H1 (cell line): ENCODE measurements at regions not wholly inside any gene's neighbourhood (a gene's known extent, or its start where the extent isn't known, plus 50 kb on each side); places are given as distances from the start of the nearest gene placed in this dataset.

Experiments used
- BRCA1 ChIP-seq: IDR thresholded peaks from 2 replicates; pipeline ENCODE4 v1.6.1; 2012; ENCODE audit warnings: low read depth, low read length, improper control_type of control experiment
- CTCF ChIP-seq, 3 experiments: IDR thresholded peaks; 1 replicate in 2 of 3; 2 replicates in 1 of 3; pipeline versions ENCODE4 v1.5.1 to v1.6.1; 2011; ENCODE audit warnings: low read length in 3 of 3, mild to moderate bottlenecking in 3 of 3, inconsistent platforms in 2 of 3, low read depth in 1 of 3, moderate library complexity in 1 of 3; ENCODE audit not compliant: insufficient read depth in 1 of 3; ENCODE audit errors: control extremely low read depth in 1 of 3
- EP300 ChIP-seq, 2 experiments: IDR thresholded peaks; 1 replicate in 1 of 2; 2 replicates in 1 of 2; pipeline ENCODE4 v1.6.1; 2011 to 2012; ENCODE audit warnings: low read depth in 2 of 2, low read length in 2 of 2, mild to moderate bottlenecking in 2 of 2, borderline replicate concordance in 1 of 2, inconsistent platforms in 1 of 2, moderate library complexity in 1 of 2
- GABPA ChIP-seq: IDR thresholded peaks from 2 replicates; pipeline ENCODE4 v1.6.1; 2011; ENCODE audit warnings: mild to moderate bottlenecking, low read length, moderate library complexity, borderline replicate concordance; ENCODE audit not compliant: insufficient read depth
- HDAC6 ChIP-seq: IDR thresholded peaks from one replicate; pipeline ENCODE4 v1.7.1; 2012; ENCODE audit warnings: low read depth, mild to moderate bottlenecking, inconsistent platforms, low read length, moderate library complexity
- JUND ChIP-seq: IDR thresholded peaks from 2 replicates; pipeline ENCODE4 v1.6.1; 2011; ENCODE audit warnings: mild to moderate bottlenecking, improper control_type of control experiment, low read length
- POLR2A ChIP-seq, 2 experiments: IDR thresholded peaks; 1 replicate in 1 of 2; 2 replicates in 1 of 2; pipeline ENCODE4 v1.6.1; 2011; ENCODE audit warnings: low read depth in 2 of 2, low read length in 2 of 2, mild to moderate bottlenecking in 2 of 2; ENCODE audit errors: control extremely low read depth in 1 of 2
- POLR2AphosphoS5 ChIP-seq: IDR thresholded peaks from 2 replicates; pipeline ENCODE4 v1.6.1; 2011; ENCODE audit warnings: low read depth, low read length
- RNF2 ChIP-seq: fragments of 200-900, 300-1000 bp; sonication (generic); IDR thresholded peaks from 2 replicates; pipeline ENCODE4 v1.7.1; 2016; ENCODE audit warnings: borderline replicate concordance, low read depth, mild to moderate bottlenecking, antibody characterized with exemption, low read length; ENCODE audit not compliant: poor library complexity, severe bottlenecking; ENCODE audit errors: missing control alignments
- USF2 ChIP-seq: IDR thresholded peaks from 2 replicates; pipeline ENCODE4 v1.6.1; 2011; ENCODE audit warnings: low read length, improper control_type of control experiment

GRCh38 chr1:90386899-90387720, 330.0 kb downstream of the BARHL2 start:
- no peak for TF ChIP-seq CTCF (IDR thresholded peaks at IDR 0.05; ENCODE audit: control extremely low read depth in 1 of 3, insufficient read depth in 1 of 3, low read depth in 1 of 3, low read length in 3 of 3)
- TF ChIP-seq RNF2, result no peak
- no peak for TF ChIP-seq EP300 (IDR thresholded peaks at IDR 0.05; ENCODE audit: borderline replicate concordance in 1 of 2, low read depth in 2 of 2, low read length in 2 of 2)
- TF ChIP-seq POLR2A (IDR thresholded peaks at IDR 0.05; ENCODE audit: control extremely low read depth in 1 of 2, low read depth in 2 of 2, low read length in 2 of 2), result no peak
- TF ChIP-seq JUND, result no peak
- no peak for TF ChIP-seq GABPA
- no peak for TF ChIP-seq BRCA1
- no peak for TF ChIP-seq POLR2AphosphoS5
- no peak for TF ChIP-seq USF2
- TF ChIP-seq HDAC6, result no peak
